BJ (cell line): ENCODE measurements at regions not wholly inside any gene's neighbourhood (a gene's known extent, or its start where the extent isn't known, plus 50 kb on each side); places are given as distances from the start of the nearest gene placed in this dataset.
A peak's percentile ranks its signal among the peaks of the same experiment; 100 is the strongest.

Experiments
- CTCF ChIA-PET: fragments of 350-600 bp; formaldehyde crosslinking; extraction: SDS; loops from one replicate; lab custom pipeline; 2021; ENCODE audit warnings: antibody characterized with exemption, inconsistent platforms; lab: Yijun Ruan, JAX
- POLR2A ChIA-PET: fragments of 300-600 bp; sonication (Branson Sonifier 250); formaldehyde crosslinking; extraction: SDS; loops from one replicate; lab custom pipeline; 2021; ENCODE audit warnings: antibody characterized with exemption; lab: Charles Lee
- DNase-seq: peaks from one replicate; pipeline ENCODE4 v3.0.0-alpha.2; 2011; ENCODE audit warnings: low read depth
- H3K27me3 ChIP-seq: 2 replicates; pipeline ENCODE4 v1.6.0; 2011; ENCODE audit warnings: low read length; ENCODE audit not compliant: control insufficient read depth, insufficient read depth
- H3K36me3 ChIP-seq: 2 replicates; pipeline ENCODE4 v1.5.1; 2011; ENCODE audit warnings: low read length; ENCODE audit not compliant: control insufficient read depth, insufficient read depth
- H3K4me3 ChIP-seq: 2 replicates; pipeline ENCODE4 v1.5.1; 2011; ENCODE audit warnings: low read depth, mild to moderate bottlenecking, control low read depth, low read length
- CTCF ChIP-seq: IDR thresholded peaks from 2 replicates; pipeline ENCODE4 v1.5.1; 2011; ENCODE audit warnings: low read depth, mild to moderate bottlenecking, control low read depth, inconsistent platforms, low read length, moderate library complexity; ENCODE audit not compliant: insufficient read depth

GRCh38 chr20:58162986-58163385 is 65.5 kb downstream of the ANKRD60 start:
- DNase-seq: peak; percentile 51
- POLR2A ChIA-PET: no interaction called here
- no peaks in the 10 kb centered on the region for H3K27me3 ChIP-seq
- CTCF ChIA-PET: no interaction called here
- no peaks in the 10 kb centered on the region for H3K36me3 ChIP-seq
- no peak overlapping the region for H3K4me3 ChIP-seq
- TF ChIP-seq CTCF: no peak

- ChIA-PET POLR2A (no interaction called here), CTCF (interaction anchor here (1.2 to 1.3 kb wide), 2 partner anchors 9 to 19 kb away, joined by 3 to 5 read pairs; no protein-coding TSS in a partner anchor)
- no peaks in the 10 kb centered on the region for H3K36me3 ChIP-seq
- no peak for TF ChIP-seq CTCF
- no peak overlapping the region for H3K4me3 ChIP-seq
- no peaks in the 10 kb centered on the region for H3K27me3 ChIP-seq
- DNase-seq: no peak
Observed at GRCh38 chr20:58161192-58161591, 67.3 kb downstream of the ANKRD60 start.

GRCh38 chr20:58160451-58161061 is 67.9 kb downstream of the ANKRD60 start:
- Histone ChIP-seq H3K36me3 (no peaks in the 10 kb centered on the region), H3K27me3 (peaks cover 2% of the 10 kb centered on the region; the same call in 1 of the 2 replicates), H3K4me3 (no peak overlapping the region)
- DNase-seq: peak; percentile 31
- no peak for TF ChIP-seq CTCF
- ChIA-PET POLR2A (no interaction called here), CTCF (interaction anchor here (0.9 to 1.3 kb wide), 4 partner anchors 9 to 257 kb away, joined by 3 to 5 read pairs (median 3); no protein-coding TSS in a partner anchor)

GRCh38 chr20:58155148-58155925 is 73.1 kb downstream of the ANKRD60 start:
- DNase-seq: no peak
- H3K36me3 ChIP-seq: no peaks in the 10 kb centered on the region
- TF ChIP-seq CTCF: no peak
- ChIA-PET POLR2A (no interaction called here), CTCF (interaction anchor here (1.5 to 1.8 kb wide), 2 partner anchors 14 to 25 kb away, joined by 3 to 4 read pairs; no protein-coding TSS in a partner anchor)
- peaks cover 5% of the 10 kb centered on the region; the same call in 1 of the 2 replicates for H3K27me3 ChIP-seq
- no peak overlapping the region for H3K4me3 ChIP-seq

- no peak for DNase-seq
- no peak for TF ChIP-seq CTCF
- CTCF ChIA-PET: interaction anchor here (1.8 kb wide), 1 partner anchor 12 kb away, joined by 3 read pairs; no protein-coding TSS in a partner anchor
- no peak overlapping the region for H3K4me3 ChIP-seq
- peaks cover 7% of the 10 kb centered on the region for H3K27me3 ChIP-seq
- POLR2A ChIA-PET: no interaction called here
- no peaks in the 10 kb centered on the region for H3K36me3 ChIP-seq
Observed at GRCh38 chr20:58154113-58154512, 74.3 kb downstream of the ANKRD60 start.
